ENCODE measurements at regions not wholly inside any gene's neighbourhood (a gene's known extent, or its start where the extent isn't known, plus 50 kb on each side); places are given as distances from the start of the nearest gene placed in this dataset.

DNA sequence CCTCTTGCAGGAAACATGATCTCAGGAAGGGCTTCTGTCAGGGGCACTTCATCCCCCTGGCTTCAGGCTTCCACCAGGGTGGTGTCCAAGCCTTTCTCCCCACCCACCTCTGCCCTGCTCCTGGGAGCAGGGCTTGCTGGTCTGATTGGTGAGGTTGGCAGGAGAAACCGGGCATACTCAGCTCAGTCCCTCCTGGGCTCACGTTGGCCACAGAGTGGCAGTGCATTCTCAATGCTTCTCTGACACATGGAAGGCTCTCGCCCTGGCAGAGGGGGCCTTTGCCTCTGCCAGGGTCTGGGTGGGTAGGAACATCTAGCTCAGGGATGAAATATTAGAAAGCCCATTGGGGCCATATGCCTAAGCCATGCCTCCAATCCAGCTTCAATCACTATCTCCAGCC, 142.8 kb downstream of the AXIN2 start:
- CTCF ChIA-PET: interaction anchor here (0.9 to 1.7 kb wide), 4 partner anchors 18 to 187 kb away, joined by 3 to 5 read pairs (median 3); no protein-coding TSS in a partner anchor

DNA sequence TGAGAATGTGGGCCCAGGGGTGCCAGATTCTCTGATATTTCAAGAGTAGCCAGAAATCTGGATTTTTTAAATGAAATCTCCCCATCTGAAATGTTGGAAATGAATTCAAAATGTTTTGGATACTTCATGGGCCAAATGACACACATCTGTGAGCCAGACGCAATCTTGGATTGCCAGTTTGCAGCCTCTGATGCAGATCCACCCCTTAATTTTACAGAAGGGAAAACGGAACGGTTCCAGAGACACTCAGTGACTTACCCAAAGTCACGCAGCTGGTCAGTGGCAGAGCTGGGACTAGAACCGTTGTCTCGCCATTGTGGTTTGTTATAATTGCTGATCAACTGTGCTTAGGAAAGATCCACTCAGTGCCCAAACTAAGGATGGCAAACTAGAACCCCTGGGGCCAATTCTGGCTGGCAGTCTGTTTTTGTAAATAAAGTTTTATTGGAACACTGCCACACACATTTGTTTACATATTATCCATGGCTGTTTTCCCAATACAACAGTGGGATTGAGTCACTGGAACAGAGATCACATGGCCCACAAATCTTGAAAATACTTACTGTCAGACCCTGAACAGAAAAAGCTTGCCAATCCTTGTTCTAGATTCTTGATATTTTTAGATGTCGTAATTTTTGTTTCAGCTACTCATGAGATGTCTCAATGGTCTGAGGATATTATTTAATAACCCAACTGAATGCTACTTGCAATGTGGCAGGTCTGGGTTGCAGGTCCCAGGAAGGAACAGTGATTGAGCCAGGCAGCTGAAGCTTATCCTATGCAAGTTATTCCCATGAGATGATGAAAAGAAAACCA, 143.8 kb downstream of the AXIN2 start:
- H3K27me3 Mint-ChIP-seq: peaks cover 6% of the 10 kb centered on the region
- intact Hi-C loops (cut with micrococcal nuclease): no loop called here
- no peak overlapping the region for H3K4me3 Mint-ChIP-seq
- no peaks in the 10 kb centered on the region for H3K4me1 Mint-ChIP-seq (ENCODE audit: low read depth)
- no peak for DNase-seq
- ATAC-seq: no peak
- ChIA-PET CTCF (interaction anchor here (1.5 kb wide), 1 partner anchor 186 kb away, joined by 3 read pairs; no protein-coding TSS in a partner anchor), POLR2A (no interaction called here)
- H3K9me3 Mint-ChIP-seq: no peaks in the 10 kb centered on the region
- H3K27ac Mint-ChIP-seq: no peak overlapping the region
- TF ChIP-seq, protein P1, sequence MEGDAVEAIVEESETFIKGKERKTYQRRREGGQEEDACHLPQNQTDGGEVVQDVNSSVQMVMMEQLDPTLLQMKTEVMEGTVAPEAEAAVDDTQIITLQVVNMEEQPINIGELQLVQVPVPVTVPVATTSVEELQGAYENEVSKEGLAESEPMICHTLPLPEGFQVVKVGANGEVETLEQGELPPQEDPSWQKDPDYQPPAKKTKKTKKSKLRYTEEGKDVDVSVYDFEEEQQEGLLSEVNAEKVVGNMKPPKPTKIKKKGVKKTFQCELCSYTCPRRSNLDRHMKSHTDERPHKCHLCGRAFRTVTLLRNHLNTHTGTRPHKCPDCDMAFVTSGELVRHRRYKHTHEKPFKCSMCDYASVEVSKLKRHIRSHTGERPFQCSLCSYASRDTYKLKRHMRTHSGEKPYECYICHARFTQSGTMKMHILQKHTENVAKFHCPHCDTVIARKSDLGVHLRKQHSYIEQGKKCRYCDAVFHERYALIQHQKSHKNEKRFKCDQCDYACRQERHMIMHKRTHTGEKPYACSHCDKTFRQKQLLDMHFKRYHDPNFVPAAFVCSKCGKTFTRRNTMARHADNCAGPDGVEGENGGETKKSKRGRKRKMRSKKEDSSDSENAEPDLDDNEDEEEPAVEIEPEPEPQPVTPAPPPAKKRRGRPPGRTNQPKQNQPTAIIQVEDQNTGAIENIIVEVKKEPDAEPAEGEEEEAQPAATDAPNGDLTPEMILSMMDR (IDR thresholded peaks at IDR 0.05): no peak
- no peaks in the 10 kb centered on the region for H3K36me3 Mint-ChIP-seq (ENCODE audit: low read depth)

More for the DNA sequence above, 142.8 kb downstream of the AXIN2 start:
- POLR2A ChIA-PET: no interaction called here
- H3K27ac Mint-ChIP-seq: no peak overlapping the region
- no peaks in the 10 kb centered on the region for H3K36me3 Mint-ChIP-seq (ENCODE audit: low read depth)
- no peaks in the 10 kb centered on the region for H3K9me3 Mint-ChIP-seq
- H3K4me3 Mint-ChIP-seq: no peak overlapping the region
- no peak for ATAC-seq
- H3K4me1 Mint-ChIP-seq (ENCODE audit: low read depth): no peaks in the 10 kb centered on the region
- TF ChIP-seq, protein P1 (IDR thresholded peaks at IDR 0.05): no peak
- intact Hi-C loops (cut with micrococcal nuclease): no loop called here
- peaks cover 6% of the 10 kb centered on the region for H3K27me3 Mint-ChIP-seq
- DNase-seq: no peak

DNA sequence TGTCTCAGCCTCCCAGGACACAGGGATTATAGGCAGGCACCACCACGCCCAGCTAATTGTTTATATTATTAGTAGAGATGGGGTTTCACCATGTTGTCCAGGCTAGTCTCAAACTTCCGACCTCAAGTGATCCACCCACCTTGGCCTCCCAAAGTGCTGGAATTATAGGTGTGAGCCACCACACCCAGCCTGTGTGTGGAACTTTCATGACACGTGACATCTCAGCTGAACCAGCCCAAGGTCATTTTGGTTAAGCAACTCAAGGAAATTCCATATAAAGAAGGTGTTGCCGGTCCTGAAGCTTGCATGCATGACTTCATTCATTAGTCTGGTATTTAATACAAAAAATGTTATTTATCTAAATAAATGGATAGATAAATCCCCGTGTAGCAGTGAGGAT, 145.5 kb downstream of the AXIN2 start:
- Mint-ChIP-seq H3K36me3 (ENCODE audit: low read depth) (no peaks in the 10 kb centered on the region), H3K27ac (no peak overlapping the region), H3K27me3 (peaks cover 3% of the 10 kb centered on the region), H3K9me3 (peaks cover 2% of the 10 kb centered on the region), H3K4me1 (ENCODE audit: low read depth) (no peaks in the 10 kb centered on the region), H3K4me3 (no peak overlapping the region)
- TF ChIP-seq, protein P1 (IDR thresholded peaks at IDR 0.05): no peak
- intact Hi-C loops (cut with micrococcal nuclease): no loop called here
- ATAC-seq (no peak), DNase-seq (no peak)
- POLR2A ChIA-PET: no interaction called here
- CTCF ChIA-PET: no interaction called here

DNA sequence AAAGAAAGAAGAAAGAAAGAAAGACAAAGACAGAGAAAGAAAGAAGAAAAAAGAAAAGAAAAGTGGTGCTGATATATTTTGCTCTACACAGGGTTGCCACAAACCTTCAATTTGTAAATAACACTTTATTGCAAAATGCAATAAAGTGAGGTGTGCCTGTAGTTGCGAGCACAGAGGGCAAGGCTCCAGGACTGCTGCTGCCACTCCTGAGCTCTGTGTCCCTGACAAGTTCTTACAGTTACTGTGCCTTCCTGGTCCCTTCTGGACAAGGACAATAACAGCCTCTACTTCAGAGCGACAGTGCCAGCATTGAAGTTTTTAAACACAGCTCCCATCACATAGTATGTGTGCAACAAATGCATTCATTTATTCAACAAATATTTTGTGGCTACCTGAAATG, 148.1 kb downstream of the AXIN2 start:
- ChIA-PET POLR2A (no interaction called here), CTCF (no interaction called here)
- H3K27ac Mint-ChIP-seq: no peak overlapping the region
- TF ChIP-seq, protein P1 (IDR thresholded peaks at IDR 0.05): no peak
- intact Hi-C loops (cut with micrococcal nuclease): no loop called here
- H3K4me3 Mint-ChIP-seq: no peak overlapping the region
- H3K9me3 Mint-ChIP-seq: peaks cover 2% of the 10 kb centered on the region
- H3K36me3 Mint-ChIP-seq (ENCODE audit: low read depth): no peaks in the 10 kb centered on the region
- peaks cover 2% of the 10 kb centered on the region for H3K27me3 Mint-ChIP-seq
- ATAC-seq (no peak), DNase-seq (no peak)
- H3K4me1 Mint-ChIP-seq (ENCODE audit: low read depth): no peaks in the 10 kb centered on the region

DNA sequence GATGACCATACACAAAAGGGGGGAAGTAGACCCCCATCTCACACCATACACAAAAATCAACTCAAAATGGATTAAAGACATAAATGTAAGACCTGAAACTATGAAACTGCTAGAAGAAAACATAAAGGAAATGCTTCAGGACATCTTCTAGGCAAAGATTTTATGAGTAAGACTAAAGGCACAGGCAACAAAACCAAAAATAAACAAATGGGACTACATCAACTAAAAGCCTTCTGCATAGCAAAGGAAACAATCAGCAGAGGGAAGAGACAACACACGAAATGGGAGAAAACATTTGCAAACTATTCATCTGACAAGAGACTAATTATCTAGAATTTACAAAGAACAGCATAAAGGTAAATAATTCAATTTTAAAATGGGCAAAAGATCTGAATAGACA, 152.1 kb downstream of the AXIN2 start:
- intact Hi-C loops (cut with micrococcal nuclease): no loop called here
- Mint-ChIP-seq H3K36me3 (ENCODE audit: low read depth) (no peaks in the 10 kb centered on the region), H3K4me3 (no peak overlapping the region), H3K27me3 (no peaks in the 10 kb centered on the region), H3K4me1 (ENCODE audit: low read depth) (no peaks in the 10 kb centered on the region), H3K27ac (no peak overlapping the region), H3K9me3 (peaks cover 2% of the 10 kb centered on the region)
- ChIA-PET POLR2A (no interaction called here), CTCF (no interaction called here)
- ATAC-seq (no peak), DNase-seq (no peak)
- TF ChIP-seq, protein P1 (IDR thresholded peaks at IDR 0.05): no peak

All from activated CD8-positive, alpha-beta T cell treated with anti-CD3 and anti-CD28 coated beads for 36 hours (primary cell).